AG09309 (cell line): ENCODE measurements at regions not wholly inside any gene's neighbourhood (a gene's known extent, or its start where the extent isn't known, plus 50 kb on each side); places are given as distances from the start of the nearest gene placed in this dataset.

Source experiments
- DNase-seq: peaks from one replicate; pipeline ENCODE4 v3.0.0-alpha.2; 2010; ENCODE audit warnings: low read depth
- H3K4me3 ChIP-seq: 2 replicates; pipeline ENCODE4 v1.5.1; 2011; ENCODE audit warnings: mild to moderate bottlenecking, low read depth, low read length, moderate library complexity; ENCODE audit not compliant: control insufficient read depth
- CTCF ChIP-seq: IDR thresholded peaks from 2 replicates; pipeline ENCODE4 v1.5.1; 2011; ENCODE audit warnings: mild to moderate bottlenecking, low read depth, low read length, inconsistent platforms; ENCODE audit not compliant: insufficient read depth, control insufficient read depth; ENCODE audit errors: missing control alignments

GRCh38 chr4:4642496-4643000 is 100.7 kb upstream of the STX18 start:
- no peak for DNase-seq
- no peak overlapping the region for H3K4me3 ChIP-seq
- no peak for TF ChIP-seq CTCF

- no peak for DNase-seq
- H3K4me3 ChIP-seq: no peak overlapping the region
- no peak for TF ChIP-seq CTCF
Measured at GRCh38 chr4:4641661-4642495, 100.0 kb upstream of the STX18 start.

- no peak overlapping the region for H3K4me3 ChIP-seq
- DNase-seq: no peak
- no peak for TF ChIP-seq CTCF
Measured at GRCh38 chr4:4641254-4641653, 99.4 kb upstream of the STX18 start.

- no peak for DNase-seq
- H3K4me3 ChIP-seq: no peak overlapping the region
- no peak for TF ChIP-seq CTCF
Measured at GRCh38 chr4:4640692-4641091, 98.8 kb upstream of the STX18 start.

GRCh38 chr4:4639370-4639769 is 97.5 kb upstream of the STX18 start:
- no peak for TF ChIP-seq CTCF
- H3K4me3 ChIP-seq: no peak overlapping the region
- DNase-seq: no peak

GRCh38 chr4:4637710-4638109 is 95.9 kb upstream of the STX18 start:
- H3K4me3 ChIP-seq: no peak overlapping the region
- no peak for DNase-seq
- no peak for TF ChIP-seq CTCF
